SU-DHL-6 (cell line): ENCODE measurements at regions not wholly inside any gene's neighbourhood (a gene's known extent, or its start where the extent isn't known, plus 50 kb on each side); places are given as distances from the start of the nearest gene placed in this dataset.

Experiments
- H2AFZ ChIP-seq: fragments of 200-600 bp; sonication (generic); 2 replicates; pipeline ENCODE4 v1.6.1; 2014; ENCODE audit warnings: low read depth, mild to moderate bottlenecking, moderate library complexity, mixed read lengths, antibody characterized with exemption, low read length; ENCODE audit not compliant: severe bottlenecking
- H3F3A ChIP-seq: fragments of 200-600 bp; shearing (Covaris generic); 2 replicates; pipeline ENCODE4 v1.6.0; 2016; ENCODE audit warnings: antibody characterized with exemption, mild to moderate bottlenecking; ENCODE audit not compliant: insufficient read depth
- H3K27ac ChIP-seq: fragments of 200-600 bp; sonication (generic); 2 replicates; pipeline ENCODE4 v1.5.1; 2016; ENCODE audit warnings: low read depth, mild to moderate bottlenecking, low read length, moderate library complexity, mixed read lengths
- H3K27me3 ChIP-seq: fragments of 200-600 bp; sonication (generic), shearing (Covaris generic); 2 replicates; pipeline ENCODE4 v1.6.0; 2014; ENCODE audit warnings: mild to moderate bottlenecking, low read length
- H3K36me3 ChIP-seq: fragments of 200-600 bp; sonication (generic); 2 replicates; pipeline ENCODE4 v1.6.1; 2014; ENCODE audit warnings: mild to moderate bottlenecking, low read length, mixed read lengths
- H3K4me2 ChIP-seq: fragments of 300-600, 200-600 bp; shearing (Covaris generic), sonication (generic); 2 replicates; pipeline ENCODE4 v1.6.0; 2014; ENCODE audit warnings: low read length, low read depth, mild to moderate bottlenecking; ENCODE audit not compliant: poor library complexity, severe bottlenecking
- H3K4me3 ChIP-seq: fragments of 200-600 bp; sonication (generic); 2 replicates; pipeline ENCODE4 v1.5.1; 2014; ENCODE audit warnings: antibody characterized with exemption, low read length, mild to moderate bottlenecking, mixed read lengths; ENCODE audit not compliant: insufficient read depth, poor library complexity, severe bottlenecking
- H3K79me2 ChIP-seq: fragments of 200-600 bp; sonication (generic); 2 replicates; pipeline ENCODE4 v1.6.1; 2014; ENCODE audit warnings: mild to moderate bottlenecking, low read length, moderate library complexity; ENCODE audit not compliant: insufficient read depth
- H3K9ac ChIP-seq: fragments of 200-600 bp; sonication (generic); 2 replicates; pipeline ENCODE4 v1.7.0; 2014; ENCODE audit warnings: mild to moderate bottlenecking, low read length
- H3K9me2 ChIP-seq: fragments of 200-600 bp; sonication (generic); replicated peaks from 2 replicates; pipeline ENCODE4 v1.6.1; 2014; ENCODE audit warnings: low read length; ENCODE audit not compliant: insufficient read depth
- H3K9me3 ChIP-seq: fragments of 200-600 bp; sonication (generic); 2 replicates; pipeline ENCODE4 v1.6.1; 2014; ENCODE audit warnings: low read length, mixed read lengths; ENCODE audit not compliant: insufficient read depth
- H4K20me1 ChIP-seq: fragments of 200-600 bp; sonication (generic); 2 replicates; pipeline ENCODE4 v1.6.1; 2014; ENCODE audit warnings: low read depth, mild to moderate bottlenecking, antibody characterized with exemption, low read length, moderate library complexity, mixed read lengths
- EZH2phosphoT487 ChIP-seq: fragments of 200-600 bp; sonication (generic), shearing (Covaris generic); conservative IDR thresholded peaks from 2 replicates; pipeline ENCODE4 v1.6.1; 2018; ENCODE audit warnings: mild to moderate bottlenecking, antibody characterized with exemption, low read length, moderate library complexity, mixed read lengths
- TF ChIP-seq, protein P1 (sequence below): fragments of 200-600 bp; sonication (generic); IDR thresholded peaks from one replicate; pipeline ENCODE4 v1.5.1; 2017; ENCODE audit warnings: antibody characterized with exemption, mild to moderate bottlenecking, low read length, moderate library complexity; ENCODE audit not compliant: insufficient read depth, poor library complexity, severe bottlenecking

DNA sequence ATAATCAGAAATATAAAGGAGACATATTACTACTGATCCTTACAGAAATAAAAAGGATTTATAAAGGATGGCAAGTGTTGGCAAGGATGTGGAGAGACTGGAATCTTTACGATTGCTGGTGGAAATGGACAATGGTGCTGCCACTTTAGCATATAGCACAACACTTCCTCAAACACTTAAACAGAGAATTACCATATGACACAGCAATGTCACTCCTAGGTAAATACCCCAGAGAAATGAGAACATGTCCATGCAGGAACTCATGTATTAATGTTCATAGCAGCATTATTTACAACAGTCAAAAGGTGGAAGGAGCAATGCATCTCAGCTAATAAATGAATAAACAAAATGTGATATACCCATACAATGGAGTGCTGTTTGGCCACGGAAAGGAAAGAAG, 137.5 kb downstream of the NDUFA10 start:
- H3K9ac ChIP-seq: no peak overlapping the region
- TF ChIP-seq EZH2phosphoT487: no peak
- TF ChIP-seq, protein P1, sequence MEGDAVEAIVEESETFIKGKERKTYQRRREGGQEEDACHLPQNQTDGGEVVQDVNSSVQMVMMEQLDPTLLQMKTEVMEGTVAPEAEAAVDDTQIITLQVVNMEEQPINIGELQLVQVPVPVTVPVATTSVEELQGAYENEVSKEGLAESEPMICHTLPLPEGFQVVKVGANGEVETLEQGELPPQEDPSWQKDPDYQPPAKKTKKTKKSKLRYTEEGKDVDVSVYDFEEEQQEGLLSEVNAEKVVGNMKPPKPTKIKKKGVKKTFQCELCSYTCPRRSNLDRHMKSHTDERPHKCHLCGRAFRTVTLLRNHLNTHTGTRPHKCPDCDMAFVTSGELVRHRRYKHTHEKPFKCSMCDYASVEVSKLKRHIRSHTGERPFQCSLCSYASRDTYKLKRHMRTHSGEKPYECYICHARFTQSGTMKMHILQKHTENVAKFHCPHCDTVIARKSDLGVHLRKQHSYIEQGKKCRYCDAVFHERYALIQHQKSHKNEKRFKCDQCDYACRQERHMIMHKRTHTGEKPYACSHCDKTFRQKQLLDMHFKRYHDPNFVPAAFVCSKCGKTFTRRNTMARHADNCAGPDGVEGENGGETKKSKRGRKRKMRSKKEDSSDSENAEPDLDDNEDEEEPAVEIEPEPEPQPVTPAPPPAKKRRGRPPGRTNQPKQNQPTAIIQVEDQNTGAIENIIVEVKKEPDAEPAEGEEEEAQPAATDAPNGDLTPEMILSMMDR: no peak
- H3K4me3 ChIP-seq: no peak overlapping the region
- H3K36me3 ChIP-seq: no peaks in the 10 kb centered on the region
- no peak overlapping the region for H3K4me2 ChIP-seq
- H4K20me1 ChIP-seq: no peaks in the 10 kb centered on the region
- H3K27ac ChIP-seq: no peak overlapping the region
- H3K9me2 ChIP-seq: no peaks in the 10 kb centered on the region
- no peaks in the 10 kb centered on the region for H3F3A ChIP-seq
- peaks cover 6% of the 10 kb centered on the region; the same call in 1 of the 2 replicates for H3K9me3 ChIP-seq
- no peak overlapping the region for H2AFZ ChIP-seq
- no peaks in the 10 kb centered on the region for H3K27me3 ChIP-seq
- no peaks in the 10 kb centered on the region for H3K79me2 ChIP-seq

DNA sequence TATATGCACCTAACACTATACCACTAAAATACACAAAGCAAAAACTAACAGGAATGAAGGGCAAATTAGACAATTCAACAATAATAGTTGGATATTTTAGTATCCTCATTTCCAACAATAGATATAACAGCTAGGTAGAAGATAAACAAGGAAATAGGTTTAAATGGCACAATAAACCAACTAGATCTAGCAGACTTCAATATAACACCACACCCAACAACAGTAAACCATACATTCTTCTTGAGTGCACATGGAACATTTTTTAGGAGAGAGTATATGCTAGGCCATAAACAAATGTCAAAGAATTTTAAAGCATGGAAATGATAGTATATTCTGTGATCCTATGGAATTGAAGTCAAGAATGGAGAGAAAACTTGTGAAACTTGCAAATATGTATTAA, 138.4 kb downstream of the NDUFA10 start:
- Histone ChIP-seq H3K4me3 (no peak overlapping the region), H3K27me3 (no peaks in the 10 kb centered on the region), H3K36me3 (no peaks in the 10 kb centered on the region), H3K4me2 (no peak overlapping the region), H3K9me3 (peaks cover 6% of the 10 kb centered on the region; the same call in 1 of the 2 replicates), H3K9ac (no peak overlapping the region), H3K27ac (no peak overlapping the region), H4K20me1 (no peaks in the 10 kb centered on the region), H3F3A (no peaks in the 10 kb centered on the region), H2AFZ (no peak overlapping the region), H3K9me2 (no peaks in the 10 kb centered on the region), H3K79me2 (no peaks in the 10 kb centered on the region)
- no peak for TF ChIP-seq EZH2phosphoT487
- TF ChIP-seq, protein P1: no peak

DNA sequence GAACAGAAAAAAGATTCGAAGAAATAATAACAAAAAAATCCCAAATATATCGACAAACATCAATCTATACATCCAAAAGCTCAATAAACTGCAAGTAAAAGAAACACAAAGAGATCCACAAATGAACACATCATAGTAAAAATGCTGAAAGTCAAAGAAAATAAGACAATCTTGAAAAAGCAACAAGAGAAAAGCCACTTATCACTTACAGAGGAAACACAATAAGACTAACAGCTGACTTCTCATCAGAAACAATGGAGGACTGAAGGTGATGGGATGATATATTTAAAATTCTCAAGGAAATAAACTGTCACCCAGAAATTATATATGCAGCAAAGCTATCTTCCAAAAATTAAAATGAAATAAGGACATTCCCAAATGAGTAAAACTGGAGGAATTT, 140.3 kb downstream of the NDUFA10 start:
- Histone ChIP-seq H3K9me3 (peaks cover 6% of the 10 kb centered on the region; the same call in 1 of the 2 replicates), H3K4me2 (no peak overlapping the region), H3K4me3 (no peak overlapping the region), H3K27ac (no peak overlapping the region), H3K36me3 (no peaks in the 10 kb centered on the region), H3F3A (no peaks in the 10 kb centered on the region), H3K79me2 (no peaks in the 10 kb centered on the region), H3K27me3 (no peaks in the 10 kb centered on the region), H3K9ac (no peak overlapping the region), H3K9me2 (no peaks in the 10 kb centered on the region), H4K20me1 (no peaks in the 10 kb centered on the region), H2AFZ (no peak overlapping the region)
- TF ChIP-seq EZH2phosphoT487: no peak

DNA sequence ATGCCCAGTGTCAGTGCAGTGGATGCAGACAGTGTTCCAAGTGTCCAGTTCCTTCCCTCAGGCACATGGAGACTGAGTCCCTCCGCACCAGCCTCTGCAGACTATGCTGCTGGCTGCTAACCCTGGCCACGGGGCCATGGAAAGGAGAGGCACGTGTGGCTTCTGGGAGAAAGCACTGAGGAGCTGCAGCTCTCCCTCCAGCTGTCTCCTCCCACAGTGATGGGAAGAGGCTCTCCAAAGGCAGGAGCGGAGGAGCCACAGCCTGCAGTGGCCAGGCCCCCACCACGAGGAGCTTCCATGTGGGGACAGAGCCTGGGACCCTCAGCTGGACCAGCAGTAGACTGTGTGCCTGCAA, 141.1 kb downstream of the NDUFA10 start:
- no peak overlapping the region for H3K4me3 ChIP-seq
- no peaks in the 10 kb centered on the region for H4K20me1 ChIP-seq
- no peaks in the 10 kb centered on the region for H3K79me2 ChIP-seq
- H3K27me3 ChIP-seq: no peaks in the 10 kb centered on the region
- peaks cover 6% of the 10 kb centered on the region; the same call in 1 of the 2 replicates for H3K9me3 ChIP-seq
- H3K9me2 ChIP-seq: no peaks in the 10 kb centered on the region
- no peaks in the 10 kb centered on the region for H3F3A ChIP-seq
- H3K36me3 ChIP-seq: no peaks in the 10 kb centered on the region
- no peak overlapping the region for H3K9ac ChIP-seq
- no peak overlapping the region for H3K27ac ChIP-seq
- no peak overlapping the region for H3K4me2 ChIP-seq
- H2AFZ ChIP-seq: no peak overlapping the region
- TF ChIP-seq EZH2phosphoT487: no peak
- TF ChIP-seq, protein P1: no peak
